A673 (cell line): ENCODE measurements at regions not wholly inside any gene's neighbourhood (a gene's known extent, or its start where the extent isn't known, plus 50 kb on each side); places are given as distances from the start of the nearest gene placed in this dataset.

Experiments used
- EZH2 ChIP-seq: fragments of 200-600 bp; sonication (generic); IDR thresholded peaks from 2 replicates; pipeline ENCODE4 v1.6.1; 2017; ENCODE audit warnings: borderline replicate concordance, low read depth, mild to moderate bottlenecking, mixed read lengths, antibody characterized with exemption, low read length; ENCODE audit not compliant: poor library complexity, severe bottlenecking
- TF ChIP-seq, protein P1 (sequence below): fragments of 300-800, 200-600 bp; sonication (generic); conservative IDR thresholded peaks from 2 replicates; pipeline ENCODE4 v1.5.1; 2017; ENCODE audit warnings: low read depth, mild to moderate bottlenecking, antibody characterized with exemption, low read length, moderate library complexity, mixed read lengths

DNA sequence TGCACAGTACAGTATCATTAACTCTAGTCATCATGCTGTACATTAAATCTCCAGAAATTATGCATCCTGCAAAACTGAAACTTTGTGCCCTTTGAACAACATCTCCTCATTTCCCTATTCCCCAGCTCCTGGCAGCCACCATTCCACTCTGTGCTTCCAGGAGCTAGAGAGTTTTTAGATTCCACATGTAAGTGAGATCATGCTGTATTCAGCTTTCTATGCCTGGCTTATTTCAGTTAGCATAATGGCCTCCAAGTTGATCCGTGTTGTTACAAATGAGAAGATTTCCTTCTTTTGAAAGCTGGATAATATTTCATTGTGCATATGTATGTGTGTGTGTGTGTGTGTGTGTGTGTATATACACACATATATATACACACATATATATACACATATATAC is 86.9 kb upstream of the SLC24A3 start:
- TF ChIP-seq, protein P1, sequence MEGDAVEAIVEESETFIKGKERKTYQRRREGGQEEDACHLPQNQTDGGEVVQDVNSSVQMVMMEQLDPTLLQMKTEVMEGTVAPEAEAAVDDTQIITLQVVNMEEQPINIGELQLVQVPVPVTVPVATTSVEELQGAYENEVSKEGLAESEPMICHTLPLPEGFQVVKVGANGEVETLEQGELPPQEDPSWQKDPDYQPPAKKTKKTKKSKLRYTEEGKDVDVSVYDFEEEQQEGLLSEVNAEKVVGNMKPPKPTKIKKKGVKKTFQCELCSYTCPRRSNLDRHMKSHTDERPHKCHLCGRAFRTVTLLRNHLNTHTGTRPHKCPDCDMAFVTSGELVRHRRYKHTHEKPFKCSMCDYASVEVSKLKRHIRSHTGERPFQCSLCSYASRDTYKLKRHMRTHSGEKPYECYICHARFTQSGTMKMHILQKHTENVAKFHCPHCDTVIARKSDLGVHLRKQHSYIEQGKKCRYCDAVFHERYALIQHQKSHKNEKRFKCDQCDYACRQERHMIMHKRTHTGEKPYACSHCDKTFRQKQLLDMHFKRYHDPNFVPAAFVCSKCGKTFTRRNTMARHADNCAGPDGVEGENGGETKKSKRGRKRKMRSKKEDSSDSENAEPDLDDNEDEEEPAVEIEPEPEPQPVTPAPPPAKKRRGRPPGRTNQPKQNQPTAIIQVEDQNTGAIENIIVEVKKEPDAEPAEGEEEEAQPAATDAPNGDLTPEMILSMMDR, result no peak
- TF ChIP-seq EZH2, result no peak
